ENCODE measurements at regions not wholly inside any gene's neighbourhood (a gene's known extent, or its start where the extent isn't known, plus 50 kb on each side); places are given as distances from the start of the nearest gene placed in this dataset.

GRCh38 chr10:58918887-58919286, 257.6 kb upstream of the PHYHIPL start:
- no peak for TF ChIP-seq CTCF (IDR thresholded peaks at IDR 0.05 in 2 of 3, conservative IDR thresholded peaks at IDR 0.05 in 1 of 3; ENCODE audit: control insufficient read depth in 2 of 3, extremely low read depth in 1 of 3, insufficient read depth in 1 of 3, low read depth in 3 of 3, low read length in 3 of 3)
- no peak for TF ChIP-seq EZH2 (IDR thresholded peaks at IDR 0.05; ENCODE audit: borderline replicate concordance, control insufficient read depth, low read depth, low read length)
- TF ChIP-seq TARDBP (IDR thresholded peaks at IDR 0.05; ENCODE audit: borderline replicate concordance): no peak
- TF ChIP-seq CHD4 (IDR thresholded peaks at IDR 0.05): no peak
- no peak for TF ChIP-seq POLR2A (IDR thresholded peaks at IDR 0.05; ENCODE audit: low read depth, low read length)
- TF ChIP-seq CREB1 (IDR thresholded peaks at IDR 0.05; ENCODE audit: low read depth): no peak

All from GM12878 (cell line).